ENCODE measurements at regions not wholly inside any gene's neighbourhood (a gene's known extent, or its start where the extent isn't known, plus 50 kb on each side); places are given as distances from the start of the nearest gene placed in this dataset.

GRCh38 chr4:123232439-123232838, 164.2 kb upstream of the SPRY1 start:
- no peak overlapping the region for H3K27ac Mint-ChIP-seq (ENCODE audit: low read depth, unreplicated experiment)
- no TSS peak for BruUV-seq (replicated peaks)
- peaks cover 13% of the 10 kb centered on the region for H3K4me1 Mint-ChIP-seq (ENCODE audit: insufficient read depth, unreplicated experiment)
- TF ChIP-seq, protein P1, sequence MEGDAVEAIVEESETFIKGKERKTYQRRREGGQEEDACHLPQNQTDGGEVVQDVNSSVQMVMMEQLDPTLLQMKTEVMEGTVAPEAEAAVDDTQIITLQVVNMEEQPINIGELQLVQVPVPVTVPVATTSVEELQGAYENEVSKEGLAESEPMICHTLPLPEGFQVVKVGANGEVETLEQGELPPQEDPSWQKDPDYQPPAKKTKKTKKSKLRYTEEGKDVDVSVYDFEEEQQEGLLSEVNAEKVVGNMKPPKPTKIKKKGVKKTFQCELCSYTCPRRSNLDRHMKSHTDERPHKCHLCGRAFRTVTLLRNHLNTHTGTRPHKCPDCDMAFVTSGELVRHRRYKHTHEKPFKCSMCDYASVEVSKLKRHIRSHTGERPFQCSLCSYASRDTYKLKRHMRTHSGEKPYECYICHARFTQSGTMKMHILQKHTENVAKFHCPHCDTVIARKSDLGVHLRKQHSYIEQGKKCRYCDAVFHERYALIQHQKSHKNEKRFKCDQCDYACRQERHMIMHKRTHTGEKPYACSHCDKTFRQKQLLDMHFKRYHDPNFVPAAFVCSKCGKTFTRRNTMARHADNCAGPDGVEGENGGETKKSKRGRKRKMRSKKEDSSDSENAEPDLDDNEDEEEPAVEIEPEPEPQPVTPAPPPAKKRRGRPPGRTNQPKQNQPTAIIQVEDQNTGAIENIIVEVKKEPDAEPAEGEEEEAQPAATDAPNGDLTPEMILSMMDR (IDR thresholded peaks at IDR 0.05; ENCODE audit: unreplicated experiment): no peak
- no peak overlapping the region for H3K4me3 Mint-ChIP-seq (ENCODE audit: unreplicated experiment)
- peak; percentile 4 for DNase-seq (ENCODE audit: unreplicated experiment)
- H3K9me3 Mint-ChIP-seq (ENCODE audit: unreplicated experiment): peaks cover under 1% of the 10 kb centered on the region
- intact Hi-C loops (cut with micrococcal nuclease): no loop called here
- ChIA-PET CTCF (no interaction called here), POLR2A (interaction anchor here (0.6 kb wide), 2 partner anchors 104 to 129 kb away, joined by 3 to 4 read pairs; no protein-coding TSS in a partner anchor)
- H3K36me3 Mint-ChIP-seq (ENCODE audit: insufficient read depth, unreplicated experiment): peaks cover 6% of the 10 kb centered on the region
- no peaks in the 10 kb centered on the region for H3K27me3 Mint-ChIP-seq (ENCODE audit: insufficient read depth, unreplicated experiment)

- DNase-seq (ENCODE audit: unreplicated experiment): no peak
- H3K27me3 Mint-ChIP-seq (ENCODE audit: insufficient read depth, unreplicated experiment): no peaks in the 10 kb centered on the region
- intact Hi-C loops (cut with micrococcal nuclease): no loop called here
- no peaks in the 10 kb centered on the region for H3K9me3 Mint-ChIP-seq (ENCODE audit: unreplicated experiment)
- POLR2A ChIA-PET: no interaction called here
- peaks cover 13% of the 10 kb centered on the region for H3K4me1 Mint-ChIP-seq (ENCODE audit: insufficient read depth, unreplicated experiment)
- H3K4me3 Mint-ChIP-seq (ENCODE audit: unreplicated experiment): no peak overlapping the region
- TF ChIP-seq, protein P1 (IDR thresholded peaks at IDR 0.05; ENCODE audit: unreplicated experiment): no peak
- CTCF ChIA-PET: interaction anchor here (1.1 to 1.4 kb wide), 2 partner anchors 11 to 66 kb away, joined by 3 to 4 read pairs; no protein-coding TSS in a partner anchor
- no TSS peak for BruUV-seq (replicated peaks)
- no peak overlapping the region for H3K27ac Mint-ChIP-seq (ENCODE audit: low read depth, unreplicated experiment)
- peaks cover 6% of the 10 kb centered on the region for H3K36me3 Mint-ChIP-seq (ENCODE audit: insufficient read depth, unreplicated experiment)
Observed at GRCh38 chr4:123233136-123233768, 163.3 kb upstream of the SPRY1 start.

DNA sequence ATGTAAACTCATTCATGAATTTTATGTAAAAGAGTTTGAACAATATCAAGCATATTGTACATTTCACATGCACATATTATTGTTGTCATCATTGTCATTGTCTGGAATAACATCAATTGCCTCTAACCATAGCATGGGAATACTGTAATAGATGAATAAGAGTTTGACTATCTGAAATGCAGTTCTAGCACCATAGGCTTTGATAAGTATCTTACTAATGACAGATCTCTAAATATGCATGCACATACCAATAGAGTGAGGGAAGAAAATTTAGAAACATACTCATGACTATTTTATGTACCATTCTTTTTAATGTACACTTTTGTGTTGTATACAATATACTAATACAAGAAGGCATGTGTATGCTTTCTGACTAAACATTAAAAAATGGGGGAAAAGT, 161.6 kb upstream of the SPRY1 start:
- BruUV-seq (replicated peaks): no TSS peak

DNA sequence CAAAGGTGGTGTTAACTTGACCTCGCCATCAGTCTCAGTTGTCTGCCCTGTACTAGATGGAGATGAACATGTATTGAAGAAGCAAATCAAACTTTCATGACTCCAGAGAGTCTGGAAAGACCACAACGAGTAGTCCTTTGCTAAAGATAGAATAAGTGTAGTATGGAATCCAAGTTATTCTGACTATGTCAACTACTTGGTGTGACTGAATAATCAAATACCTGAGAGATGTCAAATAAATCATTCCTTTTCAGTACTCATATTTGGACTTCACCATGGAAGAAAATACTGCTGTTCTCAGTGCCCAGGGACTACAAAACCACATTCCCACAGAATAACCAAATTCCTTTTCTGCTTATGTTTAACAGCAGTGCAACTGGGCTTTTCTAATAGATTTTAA, 161.2 kb upstream of the SPRY1 start:
- intact Hi-C loops (cut with micrococcal nuclease): no loop called here
- ChIA-PET CTCF (no interaction called here), POLR2A (no interaction called here)
- Mint-ChIP-seq H3K36me3 (ENCODE audit: insufficient read depth, unreplicated experiment) (peaks cover 3% of the 10 kb centered on the region), H3K4me3 (ENCODE audit: unreplicated experiment) (no peak overlapping the region), H3K27me3 (ENCODE audit: insufficient read depth, unreplicated experiment) (no peaks in the 10 kb centered on the region), H3K4me1 (ENCODE audit: insufficient read depth, unreplicated experiment) (peaks cover 8% of the 10 kb centered on the region), H3K27ac (ENCODE audit: low read depth, unreplicated experiment) (no peak overlapping the region), H3K9me3 (ENCODE audit: unreplicated experiment) (peaks cover 7% of the 10 kb centered on the region)
- BruUV-seq (replicated peaks): no TSS peak
- no peak for DNase-seq (ENCODE audit: unreplicated experiment)
- TF ChIP-seq, protein P1 (IDR thresholded peaks at IDR 0.05; ENCODE audit: unreplicated experiment): no peak

More for the DNA sequence above, 161.6 kb upstream of the SPRY1 start:
- Mint-ChIP-seq H3K27me3 (ENCODE audit: insufficient read depth, unreplicated experiment) (no peaks in the 10 kb centered on the region), H3K36me3 (ENCODE audit: insufficient read depth, unreplicated experiment) (peaks cover 6% of the 10 kb centered on the region), H3K27ac (ENCODE audit: low read depth, unreplicated experiment) (no peak overlapping the region), H3K4me1 (ENCODE audit: insufficient read depth, unreplicated experiment) (peaks cover 8% of the 10 kb centered on the region), H3K4me3 (ENCODE audit: unreplicated experiment) (no peak overlapping the region), H3K9me3 (ENCODE audit: unreplicated experiment) (peaks cover 7% of the 10 kb centered on the region)
- TF ChIP-seq, protein P1 (IDR thresholded peaks at IDR 0.05; ENCODE audit: unreplicated experiment): no peak
- CTCF ChIA-PET: no interaction called here
- intact Hi-C loops (cut with micrococcal nuclease): no loop called here
- POLR2A ChIA-PET: interaction anchor here (0.7 kb wide), 1 partner anchor 74 kb away, joined by 3 read pairs; no protein-coding TSS in a partner anchor
- DNase-seq (ENCODE audit: unreplicated experiment): no peak

All from MCF 10A (cell line).